ENCODE measurements at regions not wholly inside any gene's neighbourhood (a gene's known extent, or its start where the extent isn't known, plus 50 kb on each side); places are given as distances from the start of the nearest gene placed in this dataset.

- BruUV-seq (replicated peaks), result no TSS peak
- WGBS (ENCODE audit: low lambda C conversion rate), result 0% methylated on average over 1 of the region's 1 CpG
- H3K9ac ChIP-seq (ENCODE audit: insufficient read depth, low read depth, low read length), result no peak overlapping the region
- no peaks in the 10 kb centered on the region for H3K79me2 ChIP-seq (ENCODE audit: insufficient read depth, low read length)
- intact Hi-C loops (cut with micrococcal nuclease; ENCODE audit: unreplicated experiment) (no loop called here), in situ Hi-C loops (cut with HindIII; ENCODE audit: extremely low pct_ligation_motif_present, low pct_unique_long_range_greater_than_20kb) (no loop called here)
- no peaks in the 10 kb centered on the region for H3K27me3 ChIP-seq (ENCODE audit: control insufficient read depth in 1 of 2, insufficient read depth in 2 of 2, low read length in 2 of 2)
- ATAC-seq (no peak), FAIRE-seq (no peak), DNase-seq (ENCODE audit: low spot score) (no peak)
- no peak overlapping the region for H3K4me2 ChIP-seq (ENCODE audit: low read depth, low read length)
- H3K9me3 ChIP-seq (ENCODE audit: low read length), result no peaks in the 10 kb centered on the region
- H2AFZ ChIP-seq (ENCODE audit: low read length), result no peak overlapping the region
- no peak for TF ChIP-seq ZNF10 (CRISPR knock-in tag; IDR thresholded peaks at IDR 0.05; ENCODE audit: borderline replicate concordance, low read depth)
- no peak for TF ChIP-seq ZNF34 (CRISPR knock-in tag; IDR thresholded peaks at IDR 0.05; ENCODE audit: borderline replicate concordance)
- TF ChIP-seq NFAT5 (CRISPR knock-in tag; IDR thresholded peaks at IDR 0.05), result no peak
- TF ChIP-seq HES4 (CRISPR knock-in tag; IDR thresholded peaks at IDR 0.05; ENCODE audit: borderline replicate concordance), result no peak
- no peak for TF ChIP-seq ZNF597 (CRISPR knock-in tag; IDR thresholded peaks at IDR 0.05)
- no peak for TF ChIP-seq ZNF879 (CRISPR knock-in tag; IDR thresholded peaks at IDR 0.05)
- TF ChIP-seq ZNF605 (CRISPR knock-in tag; IDR thresholded peaks at IDR 0.05), result no peak
- no peak for TF ChIP-seq SKIL (CRISPR knock-in tag; IDR thresholded peaks at IDR 0.05; ENCODE audit: borderline replicate concordance)
- TF ChIP-seq LCORL (IDR thresholded peaks at IDR 0.05), result no peak
- no peak for TF ChIP-seq LCORL (CRISPR knock-in tag; IDR thresholded peaks at IDR 0.05)
- TF ChIP-seq ZNF782 (CRISPR knock-in tag; IDR thresholded peaks at IDR 0.05; ENCODE audit: borderline replicate concordance), result no peak
- TF ChIP-seq GATAD2A (CRISPR knock-in tag; IDR thresholded peaks at IDR 0.05), result no peak
- no peak for TF ChIP-seq SIX1 (CRISPR knock-in tag; IDR thresholded peaks at IDR 0.05; ENCODE audit: borderline replicate concordance)
- no peak for TF ChIP-seq RFX5 (IDR thresholded peaks at IDR 0.05; ENCODE audit: low read depth, low read length)
- no peak for TF ChIP-seq ZNF576 (CRISPR knock-in tag; IDR thresholded peaks at IDR 0.05)
- POLR2A ChIA-PET, result no interaction called here
- no peak overlapping the region for H3K27ac ChIP-seq (ENCODE audit: extremely low read length, insufficient read depth, low read length)
- H3K4me1 ChIP-seq (ENCODE audit: insufficient read depth, low read length), result no peaks in the 10 kb centered on the region
- H3K36me3 ChIP-seq (replicated peaks in 1 of 2; ENCODE audit: control insufficient read depth in 1 of 2, insufficient read depth in 2 of 2, low read length in 2 of 2), result no peaks in the 10 kb centered on the region
- H3K4me3 ChIP-seq (replicated peaks in 1 of 3; ENCODE audit: insufficient read depth in 1 of 3, low read depth in 2 of 3, low read length in 3 of 3), result no peak overlapping the region
- H4K20me1 ChIP-seq (ENCODE audit: insufficient read depth, low read length), result no peaks in the 10 kb centered on the region
- CTCF ChIA-PET (ENCODE audit: low intra/inter-chr PET ratio, low total read pairs), result no interaction called here
These were observed 96.7 kb downstream of the CAVIN4 start for GRCh38 chr9:100674419-100675122.

Data from HepG2 (cell line).